RWPE2 (cell line): ENCODE measurements at regions not wholly inside any gene's neighbourhood (a gene's known extent, or its start where the extent isn't known, plus 50 kb on each side); places are given as distances from the start of the nearest gene placed in this dataset.

ENCODE experiments used
- ATAC-seq: fragments of 200-7000 bp; cut with Tn5 transposase; 3 replicates; pipeline ENCODE4 v1.9.1; 2021; ENCODE audit warnings: low read depth
- DNase-seq: peaks from one replicate; pipeline ENCODE4 v3.0.0-alpha.2; 2020; ENCODE audit warnings: low spot score
- H3K27ac ChIP-seq: fragments of 450-650 bp; 2 replicates; pipeline ENCODE4 v1.5.1; 2017; ENCODE audit warnings: mild to moderate bottlenecking; ENCODE audit not compliant: poor library complexity, severe bottlenecking
- H3K27me3 ChIP-seq: fragments of 250-450 bp; sonication (Bioruptor Pico); 2 replicates; pipeline ENCODE4 v1.5.1; 2021; ENCODE audit warnings: mild to moderate bottlenecking, moderate library complexity; ENCODE audit not compliant: insufficient read depth, poor library complexity, severe bottlenecking
- H3K36me3 ChIP-seq: fragments of 250-450 bp; sonication (Bioruptor Pico); 2 replicates; pipeline ENCODE4 v1.5.1; 2020; ENCODE audit warnings: low read depth, mild to moderate bottlenecking, moderate library complexity
- H3K4me1 ChIP-seq: fragments of 250-450 bp; sonication (Bioruptor Pico); 2 replicates; pipeline ENCODE4 v1.5.1; 2021; ENCODE audit warnings: mild to moderate bottlenecking, moderate library complexity; ENCODE audit not compliant: insufficient read depth, poor library complexity, severe bottlenecking
- H3K4me3 ChIP-seq: fragments of 250-450 bp; sonication (Bioruptor Pico); 2 replicates; pipeline ENCODE4 v1.5.1; 2021; ENCODE audit warnings: mild to moderate bottlenecking, moderate library complexity; ENCODE audit not compliant: severe bottlenecking
- H3K9me3 ChIP-seq: fragments of 250-450 bp; sonication (Bioruptor Pico); 2 replicates; pipeline ENCODE4 v1.5.1; 2021; ENCODE audit warnings: mild to moderate bottlenecking, moderate library complexity; ENCODE audit not compliant: severe bottlenecking
- TF ChIP-seq, protein P1 (sequence below): fragments of 450-650 bp; IDR thresholded peaks from one replicate; pipeline ENCODE4 v1.5.1; 2017; ENCODE audit warnings: mild to moderate bottlenecking, moderate library complexity; ENCODE audit not compliant: poor library complexity, severe bottlenecking

DNA sequence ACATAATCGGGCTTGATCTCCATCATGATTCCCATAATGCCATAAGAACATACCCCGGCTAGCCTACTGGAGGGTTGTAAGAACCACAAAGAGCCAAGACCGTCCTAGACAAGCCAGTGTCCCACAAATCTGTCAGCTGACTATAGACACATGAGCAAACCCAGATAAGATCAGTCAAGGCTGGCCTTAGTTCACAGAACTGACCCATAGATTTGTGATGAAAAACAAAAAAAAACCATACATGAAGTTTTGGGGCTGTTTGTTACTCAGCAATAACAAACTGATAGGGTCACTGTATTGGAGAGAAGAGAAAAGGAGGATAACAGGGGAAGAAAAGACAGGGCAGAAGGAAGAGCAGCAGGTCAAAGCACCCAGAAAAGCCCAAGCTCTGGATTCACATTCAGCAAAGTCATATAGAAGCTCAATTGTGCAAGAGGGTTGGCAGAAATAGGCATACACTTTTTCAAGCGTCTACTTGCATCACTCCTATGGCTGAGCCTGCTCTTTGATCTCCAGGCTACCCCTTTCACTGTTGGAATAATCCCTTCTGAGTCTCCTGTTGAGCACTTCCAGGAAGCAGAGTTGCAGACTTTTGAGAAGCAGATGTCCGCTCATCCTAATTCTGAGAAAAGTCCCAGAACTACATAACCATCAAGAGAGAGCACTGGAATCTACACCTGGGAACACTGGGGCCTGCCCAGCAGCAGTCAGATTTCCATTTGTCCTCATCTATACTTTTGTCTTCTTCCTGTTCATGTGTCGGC, 122.0 kb upstream of the HABP2 start:
- Histone ChIP-seq H3K36me3 (no peaks in the 10 kb centered on the region), H3K4me3 (no peak overlapping the region), H3K4me1 (no peaks in the 10 kb centered on the region), H3K9me3 (no peaks in the 10 kb centered on the region), H3K27me3 (no peaks in the 10 kb centered on the region), H3K27ac (no peak overlapping the region)
- TF ChIP-seq, protein P1, sequence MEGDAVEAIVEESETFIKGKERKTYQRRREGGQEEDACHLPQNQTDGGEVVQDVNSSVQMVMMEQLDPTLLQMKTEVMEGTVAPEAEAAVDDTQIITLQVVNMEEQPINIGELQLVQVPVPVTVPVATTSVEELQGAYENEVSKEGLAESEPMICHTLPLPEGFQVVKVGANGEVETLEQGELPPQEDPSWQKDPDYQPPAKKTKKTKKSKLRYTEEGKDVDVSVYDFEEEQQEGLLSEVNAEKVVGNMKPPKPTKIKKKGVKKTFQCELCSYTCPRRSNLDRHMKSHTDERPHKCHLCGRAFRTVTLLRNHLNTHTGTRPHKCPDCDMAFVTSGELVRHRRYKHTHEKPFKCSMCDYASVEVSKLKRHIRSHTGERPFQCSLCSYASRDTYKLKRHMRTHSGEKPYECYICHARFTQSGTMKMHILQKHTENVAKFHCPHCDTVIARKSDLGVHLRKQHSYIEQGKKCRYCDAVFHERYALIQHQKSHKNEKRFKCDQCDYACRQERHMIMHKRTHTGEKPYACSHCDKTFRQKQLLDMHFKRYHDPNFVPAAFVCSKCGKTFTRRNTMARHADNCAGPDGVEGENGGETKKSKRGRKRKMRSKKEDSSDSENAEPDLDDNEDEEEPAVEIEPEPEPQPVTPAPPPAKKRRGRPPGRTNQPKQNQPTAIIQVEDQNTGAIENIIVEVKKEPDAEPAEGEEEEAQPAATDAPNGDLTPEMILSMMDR, result no peak
- no peak for ATAC-seq
- DNase-seq, result no peak

DNA sequence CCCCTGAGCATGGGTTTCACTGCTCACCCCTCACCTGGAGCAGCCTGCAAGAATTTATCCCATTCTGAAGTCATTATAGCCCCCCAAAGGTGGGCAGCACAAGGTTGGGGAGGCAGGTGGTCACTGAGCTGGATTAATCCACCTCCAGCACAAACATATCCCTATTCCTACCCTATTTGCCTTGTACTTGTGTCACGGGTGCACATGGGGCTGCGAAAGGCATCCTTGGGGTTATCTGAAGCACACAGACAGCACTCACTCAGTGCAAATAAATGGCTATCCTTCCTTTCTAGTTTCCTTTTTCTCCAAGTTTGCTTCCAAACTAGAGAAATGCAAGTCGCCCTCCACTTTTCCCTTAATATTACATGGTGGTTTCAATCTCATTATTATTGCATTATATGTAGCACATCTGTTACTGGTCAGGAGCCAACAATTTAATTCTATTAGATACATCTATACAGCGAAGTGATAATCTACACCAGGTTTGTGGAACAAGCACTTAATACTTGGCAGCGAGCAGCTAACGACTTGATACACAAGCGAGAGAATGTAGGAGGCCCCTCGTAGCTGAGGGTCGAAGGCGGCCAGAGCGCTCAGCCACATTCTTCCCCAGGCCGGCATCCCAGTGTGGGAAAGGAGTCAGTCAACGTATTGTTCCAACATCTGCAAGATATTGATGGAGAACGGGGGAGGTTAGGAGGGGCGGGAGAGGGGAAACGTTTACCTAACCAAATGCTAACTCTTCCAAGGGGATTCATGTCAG, 121.3 kb upstream of the HABP2 start:
- Histone ChIP-seq H3K9me3 (no peaks in the 10 kb centered on the region), H3K27ac (no peak overlapping the region), H3K27me3 (no peaks in the 10 kb centered on the region), H3K36me3 (no peaks in the 10 kb centered on the region), H3K4me1 (no peaks in the 10 kb centered on the region), H3K4me3 (no peak overlapping the region)
- ATAC-seq (no peak), DNase-seq (no peak)
- TF ChIP-seq, protein P1, result no peak

DNA sequence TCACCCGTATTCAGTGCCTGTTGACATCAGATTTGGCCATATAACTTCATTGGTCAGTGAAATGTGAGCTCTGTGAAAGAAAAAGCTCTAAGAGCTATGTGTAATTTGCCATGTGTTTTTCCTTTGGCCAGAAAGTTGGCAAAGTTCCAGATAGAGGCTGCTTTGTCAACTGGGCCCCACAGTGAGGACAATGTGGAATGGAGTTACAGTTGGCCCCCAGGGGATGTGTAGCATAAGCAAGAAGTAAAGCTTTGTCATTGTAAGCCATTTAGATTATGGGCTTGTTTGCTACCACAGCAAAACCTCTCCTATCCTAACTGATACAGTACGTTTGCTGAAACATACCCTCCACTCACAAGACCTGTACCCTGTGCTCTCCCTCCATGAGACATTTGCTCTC, 119.1 kb upstream of the HABP2 start:
- Histone ChIP-seq H3K36me3 (no peaks in the 10 kb centered on the region), H3K4me3 (no peak overlapping the region), H3K27me3 (no peaks in the 10 kb centered on the region), H3K4me1 (no peaks in the 10 kb centered on the region), H3K9me3 (no peaks in the 10 kb centered on the region), H3K27ac (no peak overlapping the region)
- TF ChIP-seq, protein P1, result no peak
- DNase-seq, result no peak
- ATAC-seq, result no peak

DNA sequence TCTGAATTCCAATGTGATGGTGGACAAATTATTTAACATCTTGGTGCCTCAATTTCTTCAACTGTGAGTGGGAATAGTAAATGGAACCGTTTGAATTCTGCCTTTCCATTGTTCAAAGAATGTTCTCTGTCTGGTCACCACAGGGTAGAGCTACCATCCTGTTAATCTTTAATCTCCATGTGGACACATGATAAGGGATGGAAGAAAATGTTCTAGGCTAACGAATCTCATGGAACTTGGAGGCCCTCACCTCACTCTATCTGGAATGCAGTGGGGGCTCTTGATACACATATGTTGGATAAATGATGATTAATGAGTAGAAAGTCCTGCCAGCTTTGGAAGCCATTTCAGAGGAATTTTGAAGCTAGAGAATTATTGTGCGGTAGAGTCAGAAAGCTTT, 118.5 kb upstream of the HABP2 start:
- Histone ChIP-seq H3K4me1 (no peaks in the 10 kb centered on the region), H3K27me3 (no peaks in the 10 kb centered on the region), H3K27ac (no peak overlapping the region), H3K36me3 (no peaks in the 10 kb centered on the region), H3K4me3 (no peak overlapping the region), H3K9me3 (no peaks in the 10 kb centered on the region)
- ATAC-seq (no peak), DNase-seq (no peak)
- TF ChIP-seq, protein P1, result no peak

DNA sequence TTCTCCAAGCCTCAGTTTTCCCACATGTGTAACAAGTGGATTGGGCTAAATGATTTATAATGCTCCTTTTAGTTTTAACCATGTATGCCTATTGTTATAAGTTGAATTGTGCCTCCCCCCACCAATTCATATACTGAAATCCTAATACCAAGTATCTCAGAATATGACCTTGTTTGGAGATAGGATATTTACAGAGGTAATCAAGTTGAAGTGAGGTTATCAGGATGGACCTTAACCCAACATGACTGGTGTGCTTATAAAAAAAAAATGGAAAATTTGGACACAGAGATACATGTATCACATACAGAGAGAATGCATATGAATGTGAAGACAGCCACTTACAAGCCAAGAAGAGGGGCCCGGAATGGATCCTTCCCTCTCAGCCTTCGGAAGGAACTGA, 117.9 kb upstream of the HABP2 start:
- H3K9me3 ChIP-seq, result no peaks in the 10 kb centered on the region
- no peak for DNase-seq
- H3K36me3 ChIP-seq, result no peaks in the 10 kb centered on the region
- ATAC-seq, result no peak
- H3K27ac ChIP-seq, result no peak overlapping the region
- H3K4me1 ChIP-seq, result no peaks in the 10 kb centered on the region
- TF ChIP-seq, protein P1, result no peak
- H3K27me3 ChIP-seq, result no peaks in the 10 kb centered on the region
- no peak overlapping the region for H3K4me3 ChIP-seq
